ENCODE measurements at regions not wholly inside any gene's neighbourhood (a gene's known extent, or its start where the extent isn't known, plus 50 kb on each side); places are given as distances from the start of the nearest gene placed in this dataset.

GRCh38 chr5:97266576-97266975 is 83.5 kb upstream of the RIOK2 start:
- DNase-seq = no peak
- Histone ChIP-seq H3K27ac (no peak overlapping the region), H3K4me1 (no peaks in the 10 kb centered on the region), H3K27me3 (no peaks in the 10 kb centered on the region), H3K4me3 (no peak overlapping the region), H3K9me3 (peaks cover 5% of the 10 kb centered on the region), H3K36me3 (no peaks in the 10 kb centered on the region)
- intact Hi-C loops (cut with DNase I) = no loop called here
- no peak for ATAC-seq
- TF ChIP-seq CTCF (IDR thresholded peaks at IDR 0.05) = no peak

DNA sequence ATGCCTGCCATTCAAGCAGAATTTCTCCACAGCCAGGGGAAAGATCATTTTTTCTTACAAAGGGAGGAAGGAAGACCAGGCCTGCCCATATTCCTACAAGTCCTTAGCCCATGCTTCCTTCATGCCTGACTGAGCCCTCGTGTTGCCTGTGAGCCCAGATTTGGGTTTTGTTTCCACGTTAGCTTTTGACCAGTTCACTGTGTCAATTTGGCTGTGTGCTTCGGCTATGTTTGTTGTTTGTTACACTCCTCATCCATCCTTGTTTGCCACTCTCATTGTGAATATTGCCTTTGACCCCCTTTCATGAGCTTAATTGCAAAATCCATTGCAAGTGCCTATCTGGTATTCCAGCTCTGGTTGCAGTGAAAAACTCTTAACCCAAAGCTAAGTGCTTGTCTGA is 84.7 kb upstream of the RIOK2 start:
- Histone ChIP-seq H3K9me3 (no peaks in the 10 kb centered on the region), H3K4me3 (no peak overlapping the region), H3K36me3 (no peaks in the 10 kb centered on the region), H3K4me1 (no peaks in the 10 kb centered on the region), H3K27ac (no peak overlapping the region), H3K27me3 (no peaks in the 10 kb centered on the region)
- DNase-seq = no peak
- no peak for ATAC-seq
- TF ChIP-seq CTCF (IDR thresholded peaks at IDR 0.05) = no peak
- intact Hi-C loops (cut with DNase I) = no loop called here

DNA sequence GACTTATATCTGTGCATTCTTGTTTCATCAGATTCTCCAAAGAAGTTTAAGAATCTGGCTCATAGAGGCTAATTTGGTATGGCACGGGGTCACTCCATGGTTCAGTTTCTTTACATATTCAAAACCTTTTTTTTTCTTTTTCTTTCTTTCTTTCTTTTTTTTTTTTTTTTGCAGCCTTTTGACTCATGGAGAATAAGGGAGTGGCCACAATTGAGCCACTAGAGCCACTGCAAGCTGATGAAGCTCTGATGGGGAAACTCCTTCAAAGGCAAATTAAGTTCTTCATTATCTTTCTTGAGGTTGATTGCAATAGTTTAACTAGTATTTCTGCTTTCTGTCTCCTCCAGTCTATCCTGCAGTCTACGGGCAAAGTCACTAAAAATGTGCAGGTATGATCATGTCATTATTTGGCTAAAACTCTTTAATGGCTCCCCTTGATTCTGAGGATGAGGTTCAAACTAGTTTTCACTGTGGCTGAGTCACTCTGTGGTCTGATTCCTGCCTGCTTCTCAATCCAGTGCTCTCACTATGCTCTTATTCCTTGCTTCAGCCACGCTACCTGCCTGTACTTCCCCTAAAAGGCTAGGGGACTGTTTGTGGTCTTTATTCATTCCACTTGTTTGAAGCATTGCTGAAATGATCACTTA is 93.5 kb upstream of the RIOK2 start:
- no peaks in the 10 kb centered on the region for H3K9me3 ChIP-seq
- H3K27me3 ChIP-seq = no peaks in the 10 kb centered on the region
- H3K4me3 ChIP-seq = no peak overlapping the region
- no peaks in the 10 kb centered on the region for H3K4me1 ChIP-seq
- intact Hi-C loops (cut with DNase I) = no loop called here
- no peak for TF ChIP-seq CTCF (IDR thresholded peaks at IDR 0.05)
- H3K27ac ChIP-seq = no peak overlapping the region
- no peak for DNase-seq
- H3K36me3 ChIP-seq = no peaks in the 10 kb centered on the region
- ATAC-seq = no peak

- H3K27me3 ChIP-seq = no peaks in the 10 kb centered on the region
- intact Hi-C loops (cut with DNase I) = no loop called here
- no peaks in the 10 kb centered on the region for H3K4me1 ChIP-seq
- H3K27ac ChIP-seq = no peak overlapping the region
- ATAC-seq (no peak), DNase-seq (no peak)
- TF ChIP-seq CTCF (IDR thresholded peaks at IDR 0.05) = no peak
- no peak overlapping the region for H3K4me3 ChIP-seq
- no peaks in the 10 kb centered on the region for H3K36me3 ChIP-seq
- no peaks in the 10 kb centered on the region for H3K9me3 ChIP-seq
Measured at GRCh38 chr5:97281257-97281656, 98.2 kb upstream of the RIOK2 start.

DNA sequence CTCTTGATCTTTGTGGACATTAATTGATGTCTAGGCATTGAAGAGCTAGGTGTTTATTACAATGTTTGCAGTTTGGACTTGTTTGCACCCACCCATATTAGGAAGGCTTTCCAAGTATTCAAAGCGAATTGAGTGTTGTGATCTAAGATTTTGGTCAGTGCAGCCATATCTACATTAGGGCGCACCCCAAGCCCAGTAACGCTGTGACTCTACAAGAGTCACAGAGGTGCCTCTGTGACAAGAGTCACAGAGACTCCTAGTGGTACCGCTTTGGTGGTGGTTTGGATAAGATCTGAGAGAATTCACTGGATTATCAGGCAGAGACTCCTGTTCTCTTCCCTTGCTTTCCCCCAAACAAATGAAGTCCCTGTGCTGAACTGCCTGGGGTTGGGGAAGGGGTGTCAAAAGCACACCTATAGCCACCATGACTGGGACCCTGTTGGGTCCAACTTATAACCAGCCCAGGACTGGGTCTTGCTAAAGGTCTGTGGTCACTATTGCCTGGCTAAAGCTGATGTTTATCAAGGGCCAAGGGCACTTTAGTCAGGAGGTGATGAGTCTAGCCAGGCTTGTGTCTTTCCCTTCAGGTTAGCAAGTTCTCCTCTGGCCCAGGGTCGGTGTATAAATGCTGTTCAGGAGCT is 114.1 kb upstream of the RIOK2 start:
- no peak overlapping the region for H3K4me3 ChIP-seq
- H3K27ac ChIP-seq = no peak overlapping the region
- intact Hi-C loops (cut with DNase I) = no loop called here
- no peaks in the 10 kb centered on the region for H3K4me1 ChIP-seq
- H3K36me3 ChIP-seq = no peaks in the 10 kb centered on the region
- DNase-seq = no peak
- ATAC-seq = peak; percentile 83
- no peaks in the 10 kb centered on the region for H3K9me3 ChIP-seq
- TF ChIP-seq CTCF (IDR thresholded peaks at IDR 0.05) = peak; percentile 24
- no peaks in the 10 kb centered on the region for H3K27me3 ChIP-seq

All from upper lobe of right lung (tissue), 1 donor.